SU-DHL-6 (cell line): ENCODE measurements at regions not wholly inside any gene's neighbourhood (a gene's known extent, or its start where the extent isn't known, plus 50 kb on each side); places are given as distances from the start of the nearest gene placed in this dataset.

Experiments used
- H2AFZ ChIP-seq: fragments of 200-600 bp; sonication (generic); 2 replicates; pipeline ENCODE4 v1.6.1; 2014; ENCODE audit warnings: low read depth, mild to moderate bottlenecking, moderate library complexity, mixed read lengths, antibody characterized with exemption, low read length; ENCODE audit not compliant: severe bottlenecking
- H3F3A ChIP-seq: fragments of 200-600 bp; shearing (Covaris generic); 2 replicates; pipeline ENCODE4 v1.6.0; 2016; ENCODE audit warnings: antibody characterized with exemption, mild to moderate bottlenecking; ENCODE audit not compliant: insufficient read depth
- H3K27ac ChIP-seq: fragments of 200-600 bp; sonication (generic); 2 replicates; pipeline ENCODE4 v1.5.1; 2016; ENCODE audit warnings: low read depth, mild to moderate bottlenecking, low read length, moderate library complexity, mixed read lengths
- H3K27me3 ChIP-seq: fragments of 200-600 bp; sonication (generic), shearing (Covaris generic); 2 replicates; pipeline ENCODE4 v1.6.0; 2014; ENCODE audit warnings: mild to moderate bottlenecking, low read length
- H3K36me3 ChIP-seq: fragments of 200-600 bp; sonication (generic); 2 replicates; pipeline ENCODE4 v1.6.1; 2014; ENCODE audit warnings: mild to moderate bottlenecking, low read length, mixed read lengths
- H3K4me2 ChIP-seq: fragments of 300-600, 200-600 bp; shearing (Covaris generic), sonication (generic); 2 replicates; pipeline ENCODE4 v1.6.0; 2014; ENCODE audit warnings: low read length, low read depth, mild to moderate bottlenecking; ENCODE audit not compliant: poor library complexity, severe bottlenecking
- H3K4me3 ChIP-seq: fragments of 200-600 bp; sonication (generic); 2 replicates; pipeline ENCODE4 v1.5.1; 2014; ENCODE audit warnings: antibody characterized with exemption, low read length, mild to moderate bottlenecking, mixed read lengths; ENCODE audit not compliant: insufficient read depth, poor library complexity, severe bottlenecking
- H3K79me2 ChIP-seq: fragments of 200-600 bp; sonication (generic); 2 replicates; pipeline ENCODE4 v1.6.1; 2014; ENCODE audit warnings: mild to moderate bottlenecking, low read length, moderate library complexity; ENCODE audit not compliant: insufficient read depth
- H3K9ac ChIP-seq: fragments of 200-600 bp; sonication (generic); 2 replicates; pipeline ENCODE4 v1.7.0; 2014; ENCODE audit warnings: mild to moderate bottlenecking, low read length
- H3K9me2 ChIP-seq: fragments of 200-600 bp; sonication (generic); replicated peaks from 2 replicates; pipeline ENCODE4 v1.6.1; 2014; ENCODE audit warnings: low read length; ENCODE audit not compliant: insufficient read depth
- H3K9me3 ChIP-seq: fragments of 200-600 bp; sonication (generic); 2 replicates; pipeline ENCODE4 v1.6.1; 2014; ENCODE audit warnings: low read length, mixed read lengths; ENCODE audit not compliant: insufficient read depth
- H4K20me1 ChIP-seq: fragments of 200-600 bp; sonication (generic); 2 replicates; pipeline ENCODE4 v1.6.1; 2014; ENCODE audit warnings: low read depth, mild to moderate bottlenecking, antibody characterized with exemption, low read length, moderate library complexity, mixed read lengths
- EZH2phosphoT487 ChIP-seq: fragments of 200-600 bp; sonication (generic), shearing (Covaris generic); conservative IDR thresholded peaks from 2 replicates; pipeline ENCODE4 v1.6.1; 2018; ENCODE audit warnings: mild to moderate bottlenecking, antibody characterized with exemption, low read length, moderate library complexity, mixed read lengths
- TF ChIP-seq, protein P1 (sequence below): fragments of 200-600 bp; sonication (generic); IDR thresholded peaks from one replicate; pipeline ENCODE4 v1.5.1; 2017; ENCODE audit warnings: antibody characterized with exemption, mild to moderate bottlenecking, low read length, moderate library complexity; ENCODE audit not compliant: insufficient read depth, poor library complexity, severe bottlenecking

DNA sequence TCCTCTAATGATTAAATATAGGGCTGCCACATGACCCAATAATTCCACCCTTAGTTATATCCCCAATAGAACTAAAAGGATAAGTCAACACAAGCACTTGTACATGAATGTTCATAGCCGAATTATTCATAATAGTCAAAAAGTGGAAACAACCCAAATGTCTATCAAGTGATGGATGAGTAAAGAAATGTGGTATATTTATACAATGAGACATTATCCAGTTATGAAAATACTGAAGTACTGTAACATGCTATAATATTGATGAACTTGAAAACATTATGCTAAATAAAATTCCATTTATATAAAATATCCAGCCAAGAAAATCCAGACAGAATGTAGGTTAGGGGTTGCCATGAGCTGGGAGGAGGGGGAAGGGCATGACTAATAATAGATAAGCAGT is 436.7 kb upstream of the AADAT start:
- Histone ChIP-seq H3K27ac (no peak overlapping the region), H3K27me3 (no peaks in the 10 kb centered on the region), H2AFZ (no peak overlapping the region), H3K9me3 (no peaks in the 10 kb centered on the region), H3K9ac (no peak overlapping the region), H3K9me2 (no peaks in the 10 kb centered on the region), H3K4me2 (no peak overlapping the region), H3F3A (no peaks in the 10 kb centered on the region), H3K79me2 (no peaks in the 10 kb centered on the region), H3K4me3 (no peak overlapping the region), H4K20me1 (no peaks in the 10 kb centered on the region), H3K36me3 (no peaks in the 10 kb centered on the region)
- TF ChIP-seq EZH2phosphoT487 = no peak
- TF ChIP-seq, protein P1, sequence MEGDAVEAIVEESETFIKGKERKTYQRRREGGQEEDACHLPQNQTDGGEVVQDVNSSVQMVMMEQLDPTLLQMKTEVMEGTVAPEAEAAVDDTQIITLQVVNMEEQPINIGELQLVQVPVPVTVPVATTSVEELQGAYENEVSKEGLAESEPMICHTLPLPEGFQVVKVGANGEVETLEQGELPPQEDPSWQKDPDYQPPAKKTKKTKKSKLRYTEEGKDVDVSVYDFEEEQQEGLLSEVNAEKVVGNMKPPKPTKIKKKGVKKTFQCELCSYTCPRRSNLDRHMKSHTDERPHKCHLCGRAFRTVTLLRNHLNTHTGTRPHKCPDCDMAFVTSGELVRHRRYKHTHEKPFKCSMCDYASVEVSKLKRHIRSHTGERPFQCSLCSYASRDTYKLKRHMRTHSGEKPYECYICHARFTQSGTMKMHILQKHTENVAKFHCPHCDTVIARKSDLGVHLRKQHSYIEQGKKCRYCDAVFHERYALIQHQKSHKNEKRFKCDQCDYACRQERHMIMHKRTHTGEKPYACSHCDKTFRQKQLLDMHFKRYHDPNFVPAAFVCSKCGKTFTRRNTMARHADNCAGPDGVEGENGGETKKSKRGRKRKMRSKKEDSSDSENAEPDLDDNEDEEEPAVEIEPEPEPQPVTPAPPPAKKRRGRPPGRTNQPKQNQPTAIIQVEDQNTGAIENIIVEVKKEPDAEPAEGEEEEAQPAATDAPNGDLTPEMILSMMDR = no peak

DNA sequence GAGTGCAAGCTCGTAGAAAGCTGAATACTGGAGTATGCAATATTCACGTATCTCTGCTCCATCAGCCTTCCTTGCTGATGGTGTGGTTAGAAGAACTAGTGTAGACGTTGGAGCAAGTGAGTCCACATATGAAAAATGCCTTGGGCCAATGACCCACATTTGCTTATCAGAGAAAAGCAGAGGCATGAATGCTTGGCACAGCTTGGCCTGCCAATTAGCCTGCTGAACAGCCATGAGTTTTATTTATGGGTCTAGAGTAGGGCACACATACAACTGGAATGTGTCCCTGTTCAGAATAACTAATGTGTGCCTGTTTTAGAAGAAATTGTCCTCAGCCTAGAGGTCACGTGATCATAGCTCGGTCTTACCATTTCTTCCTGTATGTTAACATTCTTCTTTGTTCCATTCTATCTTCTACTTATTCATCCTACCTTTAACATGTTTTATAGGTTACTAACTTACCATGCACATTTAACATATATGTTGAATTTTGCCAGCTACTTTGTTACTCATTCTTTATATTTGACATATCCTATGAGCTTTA is 432.7 kb upstream of the AADAT start:
- Histone ChIP-seq H3K79me2 (no peaks in the 10 kb centered on the region), H3K4me3 (no peak overlapping the region), H3F3A (no peaks in the 10 kb centered on the region), H3K27me3 (no peaks in the 10 kb centered on the region), H3K36me3 (no peaks in the 10 kb centered on the region), H3K9me2 (no peaks in the 10 kb centered on the region), H3K9ac (no peak overlapping the region), H3K4me2 (no peak overlapping the region), H4K20me1 (no peaks in the 10 kb centered on the region), H2AFZ (no peak overlapping the region), H3K27ac (no peak overlapping the region), H3K9me3 (no peaks in the 10 kb centered on the region)
- no peak for TF ChIP-seq EZH2phosphoT487
- TF ChIP-seq, protein P1 = no peak

DNA sequence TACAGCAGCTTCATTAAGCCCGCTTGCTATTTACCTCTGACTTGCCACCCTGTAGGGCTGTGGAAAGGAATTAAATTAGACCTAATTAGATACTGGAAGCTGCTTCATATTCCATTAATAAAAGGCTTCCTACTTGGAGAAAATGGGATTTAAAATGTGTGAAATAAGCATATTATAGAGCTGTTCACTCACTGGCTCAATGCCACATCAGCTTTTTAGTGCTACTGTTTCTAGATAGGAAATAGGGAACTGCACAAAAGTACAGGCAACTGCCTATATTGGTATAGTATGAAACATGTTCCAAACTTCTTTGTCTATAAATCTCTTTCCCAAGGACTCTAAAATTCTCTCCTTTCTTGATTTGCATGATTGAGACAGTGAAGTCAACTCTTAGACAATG is 407.9 kb upstream of the AADAT start:
- no peak overlapping the region for H3K4me2 ChIP-seq

More for the DNA sequence above, 407.9 kb upstream of the AADAT start:
- H3K4me3 ChIP-seq = no peak overlapping the region
- no peaks in the 10 kb centered on the region for H4K20me1 ChIP-seq
- no peak overlapping the region for H3K9ac ChIP-seq
- no peaks in the 10 kb centered on the region for H3K36me3 ChIP-seq
- H3K27me3 ChIP-seq = no peaks in the 10 kb centered on the region
- no peaks in the 10 kb centered on the region for H3K9me3 ChIP-seq
- TF ChIP-seq EZH2phosphoT487 = no peak
- TF ChIP-seq, protein P1 = no peak
- H3K79me2 ChIP-seq = no peaks in the 10 kb centered on the region
- H3F3A ChIP-seq = no peaks in the 10 kb centered on the region
- no peak overlapping the region for H2AFZ ChIP-seq
- H3K27ac ChIP-seq = no peak overlapping the region
- no peaks in the 10 kb centered on the region for H3K9me2 ChIP-seq
